OCI-LY3 (cell line): ENCODE measurements at regions not wholly inside any gene's neighbourhood (a gene's known extent, or its start where the extent isn't known, plus 50 kb on each side); places are given as distances from the start of the nearest gene placed in this dataset.

Source experiments
- H2AFZ ChIP-seq: fragments of 200-600, 300-600 bp; shearing (Covaris generic); 2 replicates; pipeline ENCODE4 v1.6.0; 2014; ENCODE audit warnings: antibody characterized with exemption, low read depth, low read length
- H3K27ac ChIP-seq: fragments of 200-600, 300-600 bp; sonication (generic); 2 replicates; pipeline ENCODE4 v1.5.1; 2014; ENCODE audit warnings: mild to moderate bottlenecking, low read length, moderate library complexity, mixed read lengths
- H3K27me3 ChIP-seq: fragments of 200-600, 300-600 bp; sonication (generic); 2 replicates; pipeline ENCODE4 v1.6.1; 2014; ENCODE audit warnings: low read depth, low read length, mixed read lengths
- H3K36me3 ChIP-seq: fragments of 200-600, 300-600 bp; sonication (generic); replicated peaks from 2 replicates; pipeline ENCODE3; 2014; ENCODE audit warnings: low read depth, low read length, mixed read lengths
- H3K4me1 ChIP-seq: fragments of 300-600, 200-600 bp; sonication (generic); 2 replicates; pipeline ENCODE4 v1.6.1; 2014; ENCODE audit warnings: low read length, mixed read lengths
- H3K4me2 ChIP-seq: fragments of 200-600, 300-600 bp; sonication (generic); 2 replicates; pipeline ENCODE4 v1.6.1; 2014; ENCODE audit warnings: low read length, mixed read lengths
- H3K4me3 ChIP-seq: fragments of 300-600, 200-600 bp; sonication (generic); 2 replicates; pipeline ENCODE4 v1.5.1; 2014; ENCODE audit warnings: antibody characterized with exemption, mild to moderate bottlenecking, low read length, moderate library complexity
- H3K79me2 ChIP-seq: fragments of 300-600, 200-600 bp; shearing (Covaris generic); 2 replicates; pipeline ENCODE4 v1.6.1; 2014; ENCODE audit warnings: mild to moderate bottlenecking, low read length, mixed read lengths
- H3K9ac ChIP-seq: fragments of 300-600, 200-600 bp; shearing (Covaris generic); 2 replicates; pipeline ENCODE4 v1.6.0; 2014; ENCODE audit warnings: mild to moderate bottlenecking, low read length, moderate library complexity
- H3K9me3 ChIP-seq: fragments of 200-600, 300-600 bp; shearing (Covaris generic); 2 replicates; pipeline ENCODE4 v1.6.1; 2014; ENCODE audit warnings: low read length, mixed read lengths; ENCODE audit not compliant: insufficient read depth
- H4K20me1 ChIP-seq: fragments of 200-600, 300-600 bp; sonication (generic); 2 replicates; pipeline ENCODE4 v1.6.1; 2016; ENCODE audit warnings: low read length, mixed read lengths; ENCODE audit not compliant: insufficient read depth
- CTCF ChIP-seq: fragments of 200-600, 300-600 bp; sonication (generic); IDR thresholded peaks from 2 replicates; pipeline ENCODE4 v1.5.1; 2014; ENCODE audit warnings: antibody characterized with exemption, low read length, low read depth
- EZH2phosphoT487 ChIP-seq: fragments of 200-600 bp; shearing (Covaris generic); IDR thresholded peaks from 2 replicates; pipeline ENCODE4 v1.6.1; 2018; ENCODE audit warnings: antibody characterized with exemption, mixed run types, low read depth

- H2AFZ ChIP-seq = no peak overlapping the region
- no peaks in the 10 kb centered on the region for H3K36me3 ChIP-seq
- no peak overlapping the region for H3K4me2 ChIP-seq
- no peak overlapping the region for H3K4me3 ChIP-seq
- no peaks in the 10 kb centered on the region for H3K79me2 ChIP-seq
- TF ChIP-seq EZH2phosphoT487 = no peak
- TF ChIP-seq CTCF = no peak
- no peak overlapping the region for H3K27ac ChIP-seq
- no peak overlapping the region for H3K9ac ChIP-seq
- peaks cover 10% of the 10 kb centered on the region for H3K4me1 ChIP-seq
- no peaks in the 10 kb centered on the region for H4K20me1 ChIP-seq
- no peaks in the 10 kb centered on the region for H3K9me3 ChIP-seq
- H3K27me3 ChIP-seq = no peaks in the 10 kb centered on the region
Observed at GRCh38 chr7:85619236-85619635, 432.4 kb upstream of the SEMA3D start.

GRCh38 chr7:85614684-85615083 is 427.8 kb upstream of the SEMA3D start:
- Histone ChIP-seq H2AFZ (no peak overlapping the region), H3K9ac (no peak overlapping the region), H3K27ac (no peak overlapping the region), H3K4me2 (no peak overlapping the region), H4K20me1 (no peaks in the 10 kb centered on the region), H3K27me3 (no peaks in the 10 kb centered on the region), H3K4me1 (no peaks in the 10 kb centered on the region), H3K36me3 (no peaks in the 10 kb centered on the region), H3K4me3 (no peak overlapping the region), H3K9me3 (no peaks in the 10 kb centered on the region), H3K79me2 (no peaks in the 10 kb centered on the region)
- TF ChIP-seq CTCF (no peak), EZH2phosphoT487 (no peak)

- Histone ChIP-seq H3K36me3 (no peaks in the 10 kb centered on the region), H3K4me1 (no peaks in the 10 kb centered on the region), H3K4me3 (no peak overlapping the region), H3K27me3 (no peaks in the 10 kb centered on the region), H3K79me2 (no peaks in the 10 kb centered on the region), H3K27ac (no peak overlapping the region), H2AFZ (no peak overlapping the region), H3K4me2 (no peak overlapping the region), H4K20me1 (no peaks in the 10 kb centered on the region), H3K9me3 (no peaks in the 10 kb centered on the region), H3K9ac (no peak overlapping the region)
- no peak for TF ChIP-seq EZH2phosphoT487
Observed at GRCh38 chr7:85612514-85612913, 425.7 kb upstream of the SEMA3D start.

GRCh38 chr7:85608804-85609203 is 421.9 kb upstream of the SEMA3D start:
- Histone ChIP-seq H3K27me3 (no peaks in the 10 kb centered on the region), H3K9me3 (no peaks in the 10 kb centered on the region), H4K20me1 (no peaks in the 10 kb centered on the region), H3K27ac (no peak overlapping the region), H3K79me2 (no peaks in the 10 kb centered on the region), H3K4me3 (no peak overlapping the region), H3K36me3 (no peaks in the 10 kb centered on the region), H2AFZ (no peak overlapping the region), H3K4me2 (no peak overlapping the region), H3K4me1 (no peaks in the 10 kb centered on the region), H3K9ac (no peak overlapping the region)
- TF ChIP-seq CTCF (no peak), EZH2phosphoT487 (no peak)

- Histone ChIP-seq H3K9ac (no peak overlapping the region), H3K36me3 (no peaks in the 10 kb centered on the region), H4K20me1 (no peaks in the 10 kb centered on the region), H3K79me2 (no peaks in the 10 kb centered on the region), H3K27ac (no peak overlapping the region), H2AFZ (no peak overlapping the region), H3K9me3 (no peaks in the 10 kb centered on the region), H3K4me1 (no peaks in the 10 kb centered on the region), H3K27me3 (no peaks in the 10 kb centered on the region), H3K4me2 (no peak overlapping the region), H3K4me3 (no peak overlapping the region)
- TF ChIP-seq CTCF = no peak
- no peak for TF ChIP-seq EZH2phosphoT487
Observed at GRCh38 chr7:85602196-85602595, 415.3 kb upstream of the SEMA3D start.
